HCEC 1CT (cell line): ENCODE measurements at regions not wholly inside any gene's neighbourhood (a gene's known extent, or its start where the extent isn't known, plus 50 kb on each side); places are given as distances from the start of the nearest gene placed in this dataset.
A peak's percentile ranks its signal among the peaks of the same experiment; 100 is the strongest.

ENCODE experiments used
- DNase-seq: peaks from one replicate; pipeline ENCODE4 v3.0.0-alpha.2; 2017

- no peak for DNase-seq
Observed at GRCh38 chr17:77001487-77001886, 133.3 kb downstream of the MGAT5B start.

GRCh38 chr17:77002103-77003045, 134.2 kb downstream of the MGAT5B start:
- peak; percentile 88 for DNase-seq

- no peak for DNase-seq
Observed at GRCh38 chr17:77003699-77004098, 135.5 kb downstream of the MGAT5B start.

- DNase-seq = no peak
Observed at GRCh38 chr17:77006971-77007649, 133.7 kb upstream of the SEC14L1 start.

GRCh38 chr17:77009877-77010276, 130.9 kb upstream of the SEC14L1 start:
- no peak for DNase-seq

- no peak for DNase-seq
Observed at GRCh38 chr17:77010667-77011066, 130.1 kb upstream of the SEC14L1 start.

- DNase-seq = peak; percentile 41
Observed at GRCh38 chr17:77011173-77012011, 129.4 kb upstream of the SEC14L1 start.

DNA sequence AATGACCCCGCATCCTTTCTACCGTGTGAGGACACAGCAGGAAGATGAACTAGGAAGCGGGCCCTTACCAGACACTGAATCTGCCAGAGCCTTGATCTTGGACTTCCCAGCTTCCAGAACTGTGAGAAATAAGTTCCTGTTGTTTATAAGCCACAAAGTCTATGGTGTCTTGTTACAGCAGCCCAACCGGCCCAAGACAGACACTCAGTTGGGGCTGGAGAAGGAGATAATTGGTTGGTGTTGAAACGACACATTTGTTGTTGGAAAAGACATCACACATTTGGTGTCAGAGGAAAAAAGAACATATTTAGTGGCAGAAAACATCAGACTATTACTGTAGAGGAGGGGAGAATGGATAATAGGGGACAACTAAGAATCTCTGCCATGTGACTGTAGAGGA, 122.3 kb upstream of the SEC14L1 start:
- no peak for DNase-seq

DNA sequence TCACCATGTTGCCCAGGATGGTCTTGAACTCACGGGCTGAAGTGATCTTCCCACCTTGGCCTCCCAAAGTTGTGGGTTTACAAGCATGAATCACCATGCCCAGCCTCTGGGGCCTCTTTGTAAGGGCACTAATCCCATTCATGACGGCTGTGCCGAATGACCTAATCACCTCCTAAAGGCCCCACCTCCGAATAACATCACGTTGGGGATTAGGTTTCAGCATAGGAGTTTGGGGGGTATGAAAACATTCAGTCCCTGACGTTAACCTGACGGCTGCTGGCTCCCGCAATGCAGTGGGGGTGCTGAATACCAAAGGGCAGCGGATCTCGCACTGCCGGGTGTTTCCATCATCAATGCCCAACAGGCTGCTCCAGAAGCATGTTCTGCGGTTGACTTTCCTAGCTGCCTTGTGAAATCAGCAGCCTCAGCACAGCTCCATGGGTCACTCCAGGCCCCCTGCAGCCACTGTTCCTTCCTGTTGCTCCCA, 120.8 kb upstream of the SEC14L1 start:
- no peak for DNase-seq

DNA sequence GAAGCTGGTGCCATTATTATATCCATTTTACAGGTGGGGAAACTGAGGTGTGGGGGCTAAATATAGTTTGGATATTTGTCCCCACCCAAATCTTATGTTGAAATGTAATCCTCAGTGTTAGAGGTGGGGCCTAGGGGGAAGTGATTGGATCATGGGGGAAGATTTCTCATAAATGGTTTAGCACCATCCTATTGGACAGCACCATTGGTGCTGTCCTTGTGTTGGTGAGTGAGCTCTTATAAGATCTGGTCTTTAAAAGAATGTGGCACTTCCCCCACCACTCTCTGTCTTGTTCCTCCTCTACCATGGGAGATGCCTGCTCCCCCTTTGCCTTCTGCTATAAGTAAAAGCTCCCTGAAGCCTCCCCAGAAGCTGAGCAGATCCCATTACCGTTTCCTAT, 119.8 kb upstream of the SEC14L1 start:
- DNase-seq = no peak

- no peak for DNase-seq
Observed at GRCh38 chr17:77022766-77023165, 118.0 kb upstream of the SEC14L1 start.

GRCh38 chr17:77025781-77026180, 115.0 kb upstream of the SEC14L1 start:
- DNase-seq = no peak

DNA sequence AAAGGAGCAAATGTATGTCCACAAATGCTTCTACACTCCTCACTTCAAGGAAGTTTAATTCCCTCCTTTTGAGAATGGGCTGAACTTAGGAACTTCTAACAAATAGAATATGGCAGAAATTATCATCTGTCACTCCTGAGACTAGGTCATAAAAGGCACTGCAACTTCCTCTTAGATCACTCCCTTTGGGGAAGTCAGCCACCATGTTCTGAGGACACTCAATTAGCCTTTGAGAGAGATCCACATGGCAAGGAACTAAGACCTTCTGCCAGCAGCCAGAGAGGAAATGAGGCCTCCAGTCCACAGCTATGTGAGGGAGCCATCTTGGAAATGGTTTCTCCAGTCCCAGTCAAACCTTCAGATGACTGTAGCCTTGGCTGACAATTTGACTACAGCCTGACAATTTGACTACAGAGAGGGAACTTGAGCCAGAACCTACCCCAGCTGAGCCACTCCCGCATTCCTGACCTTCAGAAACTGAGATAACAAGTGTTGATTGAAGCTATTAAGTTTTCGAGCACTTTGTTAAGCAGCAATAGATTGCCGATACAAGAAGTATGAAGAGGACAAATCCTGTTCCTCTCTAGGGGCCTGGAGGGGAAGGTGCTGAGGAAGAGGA, 113.4 kb upstream of the SEC14L1 start:
- DNase-seq = no peak

DNA sequence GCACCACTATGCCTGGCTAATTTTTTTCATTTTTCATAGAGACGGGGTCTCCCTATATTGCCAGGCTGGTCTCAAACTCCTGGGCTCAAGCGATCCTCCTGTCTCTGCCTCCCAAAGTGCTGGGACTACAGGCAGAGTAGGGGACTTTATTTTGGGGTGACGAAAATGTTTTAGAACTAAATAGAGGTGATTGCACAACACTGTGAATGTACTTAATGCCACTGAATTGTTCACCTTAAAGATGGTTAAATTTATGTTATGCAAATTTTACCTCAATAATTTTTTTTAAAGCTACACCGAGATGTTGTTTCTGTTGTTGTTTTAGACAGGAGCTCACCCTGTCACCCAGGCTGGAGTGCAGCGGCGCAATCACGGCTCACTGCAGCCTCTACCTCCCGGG, 111.9 kb upstream of the SEC14L1 start:
- no peak for DNase-seq

- no peak for DNase-seq
Observed at GRCh38 chr17:77032929-77033328, 107.8 kb upstream of the SEC14L1 start.

DNA sequence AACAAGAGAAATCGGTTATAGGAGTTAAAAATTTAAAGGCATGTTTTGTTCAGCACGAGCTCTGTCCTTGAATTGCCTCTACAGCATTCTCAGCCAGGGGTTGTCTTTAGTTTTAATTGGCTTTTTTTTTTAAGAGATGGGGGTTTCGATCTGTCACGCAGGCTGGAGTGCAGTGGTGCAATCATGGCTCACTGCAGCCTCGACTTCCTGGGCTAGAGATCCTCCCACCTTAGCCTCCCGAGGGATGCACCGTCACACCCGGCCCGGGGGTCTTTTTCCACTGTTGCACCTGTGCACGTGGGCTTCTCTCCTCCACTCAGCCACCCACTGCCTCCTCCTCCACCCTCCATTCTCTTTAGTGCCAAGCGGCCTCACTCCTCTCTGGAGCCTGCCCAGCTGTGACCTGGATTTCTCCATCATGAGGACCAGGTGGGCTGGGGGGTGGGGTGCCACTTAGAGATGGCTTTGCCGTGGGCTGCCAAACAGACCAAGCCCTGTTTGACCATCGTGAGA, 106.8 kb upstream of the SEC14L1 start:
- DNase-seq = no peak

- DNase-seq = no peak
Observed at GRCh38 chr17:77034677-77035424, 105.9 kb upstream of the SEC14L1 start.

DNA sequence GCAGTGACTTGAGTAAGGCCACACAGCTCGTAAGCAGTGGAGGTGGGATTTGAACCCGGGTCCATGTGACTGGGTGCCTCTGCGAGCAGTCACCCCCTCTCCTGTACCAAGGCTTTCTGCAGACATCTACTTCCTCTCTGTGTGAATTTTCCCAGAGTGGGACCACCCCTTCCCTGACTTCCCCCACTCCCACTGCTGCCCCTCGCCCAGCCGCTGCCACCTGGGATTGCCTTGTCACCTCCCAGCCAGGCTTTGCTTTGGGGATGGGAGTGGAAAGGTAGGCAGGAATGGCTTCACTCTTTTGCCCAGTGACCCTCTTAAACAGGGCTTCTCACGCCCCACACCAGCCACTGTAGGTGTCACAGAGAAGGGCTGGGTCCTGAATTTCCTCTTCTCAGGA, 105.2 kb upstream of the SEC14L1 start:
- DNase-seq = no peak

DNA sequence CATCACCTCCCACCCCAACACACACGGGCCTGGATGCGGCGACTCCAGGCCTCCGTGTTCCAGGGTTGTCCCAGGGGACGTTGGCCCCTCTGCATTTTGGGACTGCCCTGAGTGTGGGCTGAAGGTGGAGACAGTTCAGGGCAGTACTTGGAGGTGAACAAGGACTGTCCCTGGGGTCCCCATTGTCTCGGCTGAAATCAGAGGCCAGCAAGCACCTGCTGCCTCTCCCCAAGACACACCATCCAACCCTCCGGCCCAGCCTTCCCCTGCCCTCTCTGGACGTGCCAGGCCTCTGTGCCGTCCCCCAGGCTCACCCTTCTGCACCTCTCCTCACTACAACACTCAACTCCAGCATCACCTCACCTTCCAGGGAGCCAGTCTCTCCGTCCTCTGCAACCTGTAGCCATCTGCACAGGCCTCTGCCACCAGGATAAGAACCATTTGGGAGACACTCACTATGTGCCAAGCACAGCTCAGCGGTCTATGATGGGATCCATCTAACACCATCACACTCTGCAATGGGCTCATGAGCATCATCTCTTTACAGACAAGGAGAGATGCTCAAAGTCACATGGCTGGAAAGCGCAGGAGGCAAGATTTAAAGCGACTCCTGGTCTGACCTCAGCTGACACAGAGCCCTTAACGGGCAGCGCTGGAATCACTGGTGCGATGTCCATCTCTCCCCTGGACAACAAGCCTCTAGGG, 104.5 kb upstream of the SEC14L1 start:
- no peak for DNase-seq

DNA sequence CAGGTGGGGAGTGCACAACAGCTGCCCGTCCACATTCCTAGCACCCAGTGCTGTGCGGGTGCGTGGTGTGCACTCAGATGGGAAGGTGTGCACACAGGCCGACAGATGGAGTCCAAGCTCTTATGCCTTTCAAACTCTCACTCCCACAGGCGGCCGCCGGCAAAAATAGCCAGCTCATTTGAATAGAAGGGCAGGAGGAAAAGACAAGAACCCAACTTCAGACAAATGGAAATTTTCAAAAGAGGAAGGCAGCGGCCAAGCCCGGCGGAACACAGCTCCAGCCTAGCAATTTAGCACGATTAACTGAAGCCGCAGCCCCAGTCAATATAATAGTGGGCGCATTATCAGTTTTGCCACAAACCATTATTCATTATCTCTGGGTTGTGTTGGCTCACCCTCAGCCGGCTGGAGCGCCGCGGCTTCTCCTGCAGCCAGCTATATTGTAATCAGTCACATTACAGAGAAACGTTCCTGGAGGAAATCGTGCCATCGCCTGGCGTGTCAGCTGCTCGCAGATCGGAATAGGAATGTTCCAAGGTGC, 103.9 kb upstream of the SEC14L1 start:
- no peak for DNase-seq

DNA sequence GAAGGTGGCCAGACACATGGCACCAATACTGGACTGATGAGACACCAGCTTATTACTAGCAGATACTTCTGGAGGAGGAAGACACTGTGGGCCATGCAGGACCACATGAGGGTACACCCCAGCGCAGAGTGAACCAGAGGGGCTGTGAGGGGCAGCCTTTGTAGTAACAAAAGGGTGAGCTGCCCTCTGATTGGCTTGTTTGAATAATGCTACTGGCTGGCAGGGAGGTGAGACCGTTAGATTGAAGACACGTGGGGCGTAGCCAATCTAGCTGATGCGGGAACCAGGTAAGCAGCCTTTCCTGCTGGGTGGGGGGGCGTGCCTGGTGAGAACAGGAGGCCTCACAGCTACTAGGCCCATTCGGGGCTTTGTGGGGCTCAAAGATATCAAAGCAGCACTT, 102.8 kb upstream of the SEC14L1 start:
- no peak for DNase-seq
